ENCODE measurements at regions not wholly inside any gene's neighbourhood (a gene's known extent, or its start where the extent isn't known, plus 50 kb on each side); places are given as distances from the start of the nearest gene placed in this dataset.

GRCh38 chr10:120738658-120739057 lies 112.5 kb upstream of the WDR11 start:
- TF ChIP-seq, protein P1, sequence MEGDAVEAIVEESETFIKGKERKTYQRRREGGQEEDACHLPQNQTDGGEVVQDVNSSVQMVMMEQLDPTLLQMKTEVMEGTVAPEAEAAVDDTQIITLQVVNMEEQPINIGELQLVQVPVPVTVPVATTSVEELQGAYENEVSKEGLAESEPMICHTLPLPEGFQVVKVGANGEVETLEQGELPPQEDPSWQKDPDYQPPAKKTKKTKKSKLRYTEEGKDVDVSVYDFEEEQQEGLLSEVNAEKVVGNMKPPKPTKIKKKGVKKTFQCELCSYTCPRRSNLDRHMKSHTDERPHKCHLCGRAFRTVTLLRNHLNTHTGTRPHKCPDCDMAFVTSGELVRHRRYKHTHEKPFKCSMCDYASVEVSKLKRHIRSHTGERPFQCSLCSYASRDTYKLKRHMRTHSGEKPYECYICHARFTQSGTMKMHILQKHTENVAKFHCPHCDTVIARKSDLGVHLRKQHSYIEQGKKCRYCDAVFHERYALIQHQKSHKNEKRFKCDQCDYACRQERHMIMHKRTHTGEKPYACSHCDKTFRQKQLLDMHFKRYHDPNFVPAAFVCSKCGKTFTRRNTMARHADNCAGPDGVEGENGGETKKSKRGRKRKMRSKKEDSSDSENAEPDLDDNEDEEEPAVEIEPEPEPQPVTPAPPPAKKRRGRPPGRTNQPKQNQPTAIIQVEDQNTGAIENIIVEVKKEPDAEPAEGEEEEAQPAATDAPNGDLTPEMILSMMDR (conservative IDR thresholded peaks at IDR 0.05), result no peak
- H3K27ac ChIP-seq, result no peak overlapping the region

DNA sequence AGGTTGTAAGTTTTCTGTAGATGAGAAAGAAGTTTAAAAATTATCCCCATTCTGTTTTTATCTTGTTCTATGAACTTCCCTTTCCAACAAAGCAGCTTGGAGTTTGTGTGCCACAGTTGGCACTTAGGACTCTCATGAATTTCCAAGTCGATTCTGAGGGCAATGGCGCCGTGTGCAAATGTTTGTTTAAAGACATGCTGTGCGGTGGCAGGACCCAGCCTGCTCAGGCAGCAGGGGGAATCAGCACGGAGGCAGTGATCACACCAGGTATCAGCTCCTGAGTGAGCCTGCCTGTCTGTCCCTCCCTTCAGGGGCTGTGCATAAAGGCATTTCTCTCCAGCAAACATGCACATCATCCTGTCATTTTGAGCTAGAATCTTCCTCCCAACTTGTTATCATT lies 109.8 kb upstream of the WDR11 start:
- TF ChIP-seq, protein P1 (conservative IDR thresholded peaks at IDR 0.05), result no peak

GRCh38 chr10:120742373-120742772 lies 108.8 kb upstream of the WDR11 start:
- H3K27ac ChIP-seq, result no peak overlapping the region
- TF ChIP-seq, protein P1 (conservative IDR thresholded peaks at IDR 0.05), result no peak

More for the DNA sequence above, 109.8 kb upstream of the WDR11 start:
- H3K27ac ChIP-seq, result no peak overlapping the region

- TF ChIP-seq, protein P1 (conservative IDR thresholded peaks at IDR 0.05), result no peak
- H3K27ac ChIP-seq, result no peak overlapping the region
Observed at GRCh38 chr10:120744040-120744439, 107.1 kb upstream of the WDR11 start.

- H3K27ac ChIP-seq, result no peak overlapping the region
Observed at GRCh38 chr10:120746001-120746777, 105.0 kb upstream of the WDR11 start.

DNA sequence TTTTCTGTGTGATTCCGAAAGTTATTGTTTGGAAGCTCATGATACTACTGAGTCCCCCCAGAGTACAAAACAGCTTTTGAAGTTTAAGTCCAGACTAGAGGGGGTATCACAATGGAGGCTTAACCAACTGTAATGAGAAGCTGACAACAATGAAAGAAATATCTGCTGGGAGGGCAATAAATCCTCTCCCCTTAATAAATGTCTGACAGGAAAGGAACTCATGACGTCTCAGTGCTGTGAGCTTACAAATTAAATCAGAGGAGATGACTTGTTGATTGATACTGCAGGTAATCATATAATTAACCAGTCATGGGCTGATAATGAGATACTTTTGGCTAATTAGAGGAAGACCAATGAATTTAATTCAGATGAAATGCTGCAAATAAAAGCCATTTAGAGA lies 102.6 kb upstream of the WDR11 start:
- TF ChIP-seq, protein P1 (conservative IDR thresholded peaks at IDR 0.05), result no peak
- H3K27ac ChIP-seq, result no peak overlapping the region

More at GRCh38 chr10:120746001-120746777, 105.0 kb upstream of the WDR11 start:
- TF ChIP-seq, protein P1 (conservative IDR thresholded peaks at IDR 0.05), result no peak

DNA sequence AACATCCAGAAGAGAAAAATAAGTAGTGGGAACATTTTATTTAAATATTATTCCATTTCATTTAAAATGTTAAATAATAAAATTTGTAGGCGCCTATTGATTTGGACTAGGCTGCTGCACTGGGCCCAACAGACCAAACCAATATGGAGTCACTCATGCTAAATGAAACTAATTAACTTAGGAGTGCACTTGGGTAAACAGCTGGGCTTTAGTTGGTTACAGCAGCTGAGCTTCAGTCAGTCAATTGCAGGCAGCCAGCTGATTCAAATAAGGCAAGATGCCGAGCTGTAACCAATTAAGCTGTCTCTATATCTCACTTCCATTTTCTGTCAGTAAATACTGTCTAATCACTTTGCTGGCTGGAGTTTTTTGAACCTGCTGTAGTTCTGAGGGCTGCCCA lies 102.1 kb upstream of the WDR11 start:
- TF ChIP-seq, protein P1 (conservative IDR thresholded peaks at IDR 0.05), result no peak
- H3K27ac ChIP-seq, result no peak overlapping the region

Data from VCaP (cell line).